ENCODE measurements at regions not wholly inside any gene's neighbourhood (a gene's known extent, or its start where the extent isn't known, plus 50 kb on each side); places are given as distances from the start of the nearest gene placed in this dataset.

DNA sequence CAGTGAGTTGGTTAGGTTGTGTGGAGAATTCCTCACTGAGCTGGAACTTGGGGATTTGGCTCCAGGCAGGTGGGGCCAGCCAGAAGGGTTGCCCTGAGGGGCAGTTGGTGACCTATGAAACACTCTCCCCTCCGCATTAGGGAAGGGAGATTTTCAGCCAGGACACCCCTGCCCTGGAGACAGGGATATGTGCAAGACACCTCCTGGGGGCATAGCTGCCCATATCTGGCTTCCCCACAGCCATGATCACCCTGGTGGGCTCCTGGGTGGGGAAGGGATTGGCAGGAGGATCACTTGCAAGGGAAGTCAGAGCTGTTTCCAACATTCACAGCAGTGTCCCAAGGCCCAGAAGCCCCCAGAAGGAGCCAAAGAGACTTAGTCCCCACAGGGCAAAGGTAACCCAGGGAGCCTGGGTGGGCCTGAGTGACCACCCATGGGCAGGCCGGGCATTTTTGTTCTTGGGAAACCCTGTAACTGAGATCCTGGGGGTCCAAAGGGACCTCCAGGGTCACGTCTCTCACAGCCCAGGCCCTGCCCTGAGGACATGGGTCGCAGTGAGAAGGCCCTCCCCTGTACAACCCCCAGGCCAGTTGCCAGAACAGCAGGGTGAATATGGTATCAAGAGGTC lies 145.8 kb downstream of the MRPL14 start:
- intact Hi-C loops (cut with micrococcal nuclease; ENCODE audit: unreplicated experiment) (no loop called here), in situ Hi-C loops (cut with HindIII; ENCODE audit: low pct_unique_long_range_greater_than_20kb, low sequenced_read_pairs) (no loop called here)
- no peaks in the 10 kb centered on the region for H3K36me3 ChIP-seq (ENCODE audit: control insufficient read depth, insufficient read depth, low read length)
- no peak overlapping the region for H3K27ac ChIP-seq (ENCODE audit: low read length)
- DNase-seq (ENCODE audit: low read depth, low spot score) (no peak), ATAC-seq (no peak)
- ChIA-PET POLR2A (no interaction called here), CTCF (no interaction called here)
- no peaks in the 10 kb centered on the region for H3K27me3 ChIP-seq (ENCODE audit: control insufficient read depth, insufficient read depth, low read length)
- no peaks in the 10 kb centered on the region for H3K4me1 ChIP-seq (ENCODE audit: control insufficient read depth, insufficient read depth, low read length)
- no peak overlapping the region for H3K4me3 ChIP-seq (ENCODE audit: low read depth in 2 of 2, low read length in 2 of 2)
- TF ChIP-seq, protein P1, sequence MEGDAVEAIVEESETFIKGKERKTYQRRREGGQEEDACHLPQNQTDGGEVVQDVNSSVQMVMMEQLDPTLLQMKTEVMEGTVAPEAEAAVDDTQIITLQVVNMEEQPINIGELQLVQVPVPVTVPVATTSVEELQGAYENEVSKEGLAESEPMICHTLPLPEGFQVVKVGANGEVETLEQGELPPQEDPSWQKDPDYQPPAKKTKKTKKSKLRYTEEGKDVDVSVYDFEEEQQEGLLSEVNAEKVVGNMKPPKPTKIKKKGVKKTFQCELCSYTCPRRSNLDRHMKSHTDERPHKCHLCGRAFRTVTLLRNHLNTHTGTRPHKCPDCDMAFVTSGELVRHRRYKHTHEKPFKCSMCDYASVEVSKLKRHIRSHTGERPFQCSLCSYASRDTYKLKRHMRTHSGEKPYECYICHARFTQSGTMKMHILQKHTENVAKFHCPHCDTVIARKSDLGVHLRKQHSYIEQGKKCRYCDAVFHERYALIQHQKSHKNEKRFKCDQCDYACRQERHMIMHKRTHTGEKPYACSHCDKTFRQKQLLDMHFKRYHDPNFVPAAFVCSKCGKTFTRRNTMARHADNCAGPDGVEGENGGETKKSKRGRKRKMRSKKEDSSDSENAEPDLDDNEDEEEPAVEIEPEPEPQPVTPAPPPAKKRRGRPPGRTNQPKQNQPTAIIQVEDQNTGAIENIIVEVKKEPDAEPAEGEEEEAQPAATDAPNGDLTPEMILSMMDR (IDR thresholded peaks at IDR 0.05): no peak
- TF ChIP-seq POLR2AphosphoS5 (IDR thresholded peaks at IDR 0.05; ENCODE audit: low read depth, low read length) (no peak), SIN3A (IDR thresholded peaks at IDR 0.05; ENCODE audit: borderline replicate concordance, insufficient read depth, low read depth, low read length) (no peak), TCF7L2 (IDR thresholded peaks at IDR 0.05; ENCODE audit: low read depth, low read length) (no peak)
- TF ChIP-seq, protein P2, sequence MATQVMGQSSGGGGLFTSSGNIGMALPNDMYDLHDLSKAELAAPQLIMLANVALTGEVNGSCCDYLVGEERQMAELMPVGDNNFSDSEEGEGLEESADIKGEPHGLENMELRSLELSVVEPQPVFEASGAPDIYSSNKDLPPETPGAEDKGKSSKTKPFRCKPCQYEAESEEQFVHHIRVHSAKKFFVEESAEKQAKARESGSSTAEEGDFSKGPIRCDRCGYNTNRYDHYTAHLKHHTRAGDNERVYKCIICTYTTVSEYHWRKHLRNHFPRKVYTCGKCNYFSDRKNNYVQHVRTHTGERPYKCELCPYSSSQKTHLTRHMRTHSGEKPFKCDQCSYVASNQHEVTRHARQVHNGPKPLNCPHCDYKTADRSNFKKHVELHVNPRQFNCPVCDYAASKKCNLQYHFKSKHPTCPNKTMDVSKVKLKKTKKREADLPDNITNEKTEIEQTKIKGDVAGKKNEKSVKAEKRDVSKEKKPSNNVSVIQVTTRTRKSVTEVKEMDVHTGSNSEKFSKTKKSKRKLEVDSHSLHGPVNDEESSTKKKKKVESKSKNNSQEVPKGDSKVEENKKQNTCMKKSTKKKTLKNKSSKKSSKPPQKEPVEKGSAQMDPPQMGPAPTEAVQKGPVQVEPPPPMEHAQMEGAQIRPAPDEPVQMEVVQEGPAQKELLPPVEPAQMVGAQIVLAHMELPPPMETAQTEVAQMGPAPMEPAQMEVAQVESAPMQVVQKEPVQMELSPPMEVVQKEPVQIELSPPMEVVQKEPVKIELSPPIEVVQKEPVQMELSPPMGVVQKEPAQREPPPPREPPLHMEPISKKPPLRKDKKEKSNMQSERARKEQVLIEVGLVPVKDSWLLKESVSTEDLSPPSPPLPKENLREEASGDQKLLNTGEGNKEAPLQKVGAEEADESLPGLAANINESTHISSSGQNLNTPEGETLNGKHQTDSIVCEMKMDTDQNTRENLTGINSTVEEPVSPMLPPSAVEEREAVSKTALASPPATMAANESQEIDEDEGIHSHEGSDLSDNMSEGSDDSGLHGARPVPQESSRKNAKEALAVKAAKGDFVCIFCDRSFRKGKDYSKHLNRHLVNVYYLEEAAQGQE (IDR thresholded peaks at IDR 0.05; ENCODE audit: insufficient read depth in 1 of 2, low read depth in 2 of 2, low read length in 1 of 2): no peak
- BruUV-seq (replicated peaks): no TSS peak
- no peaks in the 10 kb centered on the region for H3K9me3 ChIP-seq (ENCODE audit: control insufficient read depth, insufficient read depth, low read depth, low read length)

DNA sequence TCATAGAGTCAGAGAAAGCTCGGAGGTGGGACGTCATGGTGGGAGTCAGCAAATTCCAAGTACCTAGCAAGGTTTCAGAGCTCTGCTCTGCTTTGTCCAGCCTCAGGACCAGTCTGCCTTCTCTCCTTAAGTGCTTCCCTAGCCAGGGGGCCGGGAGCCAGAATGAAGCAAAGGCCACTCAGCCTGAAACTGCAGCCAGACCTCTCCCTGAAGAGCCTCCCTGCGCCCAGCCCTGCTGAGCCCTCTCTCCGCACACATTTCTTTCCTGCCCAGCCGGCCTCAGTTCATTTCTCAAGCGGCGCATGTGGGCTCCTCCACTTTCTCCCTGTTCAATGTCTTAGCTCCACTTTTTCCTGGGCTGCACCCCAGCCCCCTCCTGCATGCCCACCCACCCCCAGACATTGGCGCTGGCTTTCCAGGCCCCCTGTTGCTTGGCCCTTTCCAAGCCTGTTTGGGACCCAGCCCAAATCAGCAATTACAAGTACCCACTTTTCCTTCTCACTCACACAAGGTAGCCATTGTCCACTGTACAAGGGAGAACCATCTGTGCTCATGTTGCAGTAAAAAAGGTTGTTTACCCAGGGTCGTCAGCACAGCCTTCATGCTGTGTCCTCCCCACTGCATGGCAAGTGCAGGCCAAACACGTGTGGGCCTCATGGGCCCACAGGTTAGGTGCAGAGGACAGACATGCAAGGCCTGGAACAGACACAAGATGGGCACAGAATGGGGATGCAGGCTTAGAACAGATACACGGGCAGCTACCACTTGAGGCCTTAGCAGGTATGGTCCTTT lies 147.1 kb downstream of the MRPL14 start:
- no peak overlapping the region for H3K27ac ChIP-seq (ENCODE audit: low read length)
- H3K27me3 ChIP-seq (ENCODE audit: control insufficient read depth, insufficient read depth, low read length): no peaks in the 10 kb centered on the region
- ChIA-PET POLR2A (no interaction called here), CTCF (interaction anchor here (0.6 kb wide), 1 partner anchor 27 kb away, joined by 3 read pairs; no protein-coding TSS in a partner anchor)
- in situ Hi-C loops (cut with HindIII; ENCODE audit: low pct_unique_long_range_greater_than_20kb, low sequenced_read_pairs) (no loop called here), intact Hi-C loops (cut with micrococcal nuclease; ENCODE audit: unreplicated experiment) (no loop called here)
- no peak for DNase-seq (ENCODE audit: low read depth, low spot score)
- H3K9me3 ChIP-seq (ENCODE audit: control insufficient read depth, insufficient read depth, low read depth, low read length): no peaks in the 10 kb centered on the region; the same call in 1 of the 2 replicates
- no peak overlapping the region for H3K4me3 ChIP-seq (ENCODE audit: low read depth in 2 of 2, low read length in 2 of 2)
- BruUV-seq (replicated peaks): no TSS peak
- no peak for ATAC-seq
- TF ChIP-seq TCF7L2 (IDR thresholded peaks at IDR 0.05; ENCODE audit: low read depth, low read length) (no peak), SIN3A (IDR thresholded peaks at IDR 0.05; ENCODE audit: borderline replicate concordance, insufficient read depth, low read depth, low read length) (no peak), POLR2AphosphoS5 (IDR thresholded peaks at IDR 0.05; ENCODE audit: low read depth, low read length) (no peak)
- TF ChIP-seq, protein P1 (IDR thresholded peaks at IDR 0.05): no peak
- TF ChIP-seq, protein P2 (IDR thresholded peaks at IDR 0.05; ENCODE audit: insufficient read depth in 1 of 2, low read depth in 2 of 2, low read length in 1 of 2): no peak
- no peaks in the 10 kb centered on the region for H3K36me3 ChIP-seq (ENCODE audit: control insufficient read depth, insufficient read depth, low read length)
- H3K4me1 ChIP-seq (ENCODE audit: control insufficient read depth, insufficient read depth, low read length): no peaks in the 10 kb centered on the region

Measured in Panc1 (cell line).